ENCODE measurements at regions not wholly inside any gene's neighbourhood (a gene's known extent, or its start where the extent isn't known, plus 50 kb on each side); places are given as distances from the start of the nearest gene placed in this dataset.

DNA sequence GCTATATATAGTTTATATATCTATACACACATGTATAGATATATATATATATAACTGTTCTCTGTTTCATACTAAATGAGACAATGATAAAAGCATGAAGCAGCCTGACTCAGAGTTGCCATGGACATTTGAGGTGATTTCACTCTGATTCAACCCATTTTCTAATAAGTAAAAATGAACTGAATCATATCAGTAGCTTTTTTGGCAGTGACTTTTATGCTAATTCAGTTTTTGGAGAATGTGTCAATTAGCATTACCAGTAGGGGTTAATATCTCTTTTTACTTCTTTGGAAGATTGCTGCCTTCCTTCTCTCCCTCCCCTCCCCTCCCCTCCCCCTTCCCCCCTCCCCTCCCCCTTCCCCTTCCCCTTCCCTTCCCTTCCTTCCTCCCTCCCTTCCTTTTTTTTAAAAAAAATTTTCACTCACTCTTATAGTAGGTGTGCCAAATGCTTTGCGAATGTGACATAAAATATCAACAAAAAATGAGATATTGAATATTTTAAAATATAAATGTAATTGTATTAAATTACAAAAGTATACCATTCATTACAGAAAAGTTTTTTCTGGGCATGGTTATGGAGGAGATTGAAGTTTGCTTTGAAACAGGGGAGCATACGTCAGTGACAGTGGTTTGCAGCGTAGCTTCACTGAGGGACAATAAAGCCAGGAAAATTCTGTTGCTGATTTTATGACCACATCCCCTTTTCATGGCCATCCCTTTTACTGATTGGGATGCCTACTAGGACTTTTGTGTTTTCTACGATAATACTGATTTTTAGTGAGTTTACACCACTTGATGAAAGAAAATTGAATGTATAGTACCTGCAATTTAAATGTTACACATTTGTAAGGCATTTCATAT is 64.0 kb upstream of the KLF6 start:
- WGBS (ENCODE audit: insufficient coverage): no CpG with 5 or more reads among the region's 4 CpGs
- CTCF ChIA-PET: interaction anchor here (0.6 kb wide), 1 partner anchor 37 kb away, joined by 3 read pairs; no protein-coding TSS in a partner anchor
- DNase-seq: no peak

More for the DNA sequence above, 64.0 kb upstream of the KLF6 start:
- ATAC-seq (ENCODE audit: low read depth): no peak
- no peaks in the 10 kb centered on the region for H3K9me3 Mint-ChIP-seq (ENCODE audit: insufficient read depth)
- H3K36me3 ChIP-seq (replicated peaks in 1 of 2; ENCODE audit: control extremely low read depth in 1 of 2, control insufficient read depth in 1 of 2, extremely low read depth in 1 of 2, insufficient read depth in 2 of 2, low read length in 1 of 2): no peaks in the 10 kb centered on the region
- TF ChIP-seq, protein P1, sequence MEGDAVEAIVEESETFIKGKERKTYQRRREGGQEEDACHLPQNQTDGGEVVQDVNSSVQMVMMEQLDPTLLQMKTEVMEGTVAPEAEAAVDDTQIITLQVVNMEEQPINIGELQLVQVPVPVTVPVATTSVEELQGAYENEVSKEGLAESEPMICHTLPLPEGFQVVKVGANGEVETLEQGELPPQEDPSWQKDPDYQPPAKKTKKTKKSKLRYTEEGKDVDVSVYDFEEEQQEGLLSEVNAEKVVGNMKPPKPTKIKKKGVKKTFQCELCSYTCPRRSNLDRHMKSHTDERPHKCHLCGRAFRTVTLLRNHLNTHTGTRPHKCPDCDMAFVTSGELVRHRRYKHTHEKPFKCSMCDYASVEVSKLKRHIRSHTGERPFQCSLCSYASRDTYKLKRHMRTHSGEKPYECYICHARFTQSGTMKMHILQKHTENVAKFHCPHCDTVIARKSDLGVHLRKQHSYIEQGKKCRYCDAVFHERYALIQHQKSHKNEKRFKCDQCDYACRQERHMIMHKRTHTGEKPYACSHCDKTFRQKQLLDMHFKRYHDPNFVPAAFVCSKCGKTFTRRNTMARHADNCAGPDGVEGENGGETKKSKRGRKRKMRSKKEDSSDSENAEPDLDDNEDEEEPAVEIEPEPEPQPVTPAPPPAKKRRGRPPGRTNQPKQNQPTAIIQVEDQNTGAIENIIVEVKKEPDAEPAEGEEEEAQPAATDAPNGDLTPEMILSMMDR (IDR thresholded peaks at IDR 0.05): no peak
- TF ChIP-seq EZH2 (IDR thresholded peaks at IDR 0.05; ENCODE audit: borderline replicate concordance, insufficient read depth, low read depth, low read length, poor library complexity, severe bottlenecking): no peak
- no peak overlapping the region for H2AFZ ChIP-seq (ENCODE audit: insufficient read depth, low read depth, low read length, poor library complexity, severe bottlenecking)
- H3K27me3 ChIP-seq (replicated peaks in 1 of 4; ENCODE audit: control extremely low read depth in 1 of 4, control insufficient read depth in 3 of 4, insufficient read depth in 4 of 4, low read length in 3 of 4): no peaks in the 10 kb centered on the region
- H4K20me1 ChIP-seq (ENCODE audit: control insufficient read depth, insufficient read depth, low read length, poor library complexity, severe bottlenecking): no peaks in the 10 kb centered on the region
- POLR2A ChIA-PET: interaction anchor here (0.9 kb wide), 1 partner anchor 13 kb away, joined by 7 read pairs; no protein-coding TSS in a partner anchor
- no peaks in the 10 kb centered on the region for H3K9me3 ChIP-seq (ENCODE audit: control extremely low read depth in 1 of 3, control insufficient read depth in 2 of 3, insufficient read depth in 1 of 3, low read length in 2 of 3)
- no peak overlapping the region for H3K27ac ChIP-seq (ENCODE audit: low read length in 2 of 2)
- no peak overlapping the region for H3K27ac Mint-ChIP-seq
- H3K4me2 ChIP-seq (replicated peaks; ENCODE audit: low read depth, low read length, poor library complexity, severe bottlenecking): no peak overlapping the region
- H3K4me3 ChIP-seq (ENCODE audit: control extremely low read depth in 1 of 5, extremely low read depth in 1 of 5, insufficient read depth in 1 of 5, low read depth in 2 of 5, low read length in 4 of 5): no peak overlapping the region
- no peak overlapping the region for H3K9ac ChIP-seq (ENCODE audit: low read length)
- no peaks in the 10 kb centered on the region for H3K79me2 ChIP-seq (ENCODE audit: control insufficient read depth, insufficient read depth, low read length)
- no peak overlapping the region for H3K4me3 Mint-ChIP-seq
- H3K4me1 ChIP-seq (ENCODE audit: control insufficient read depth in 2 of 2, insufficient read depth in 2 of 2, low read length in 2 of 2): peaks cover 15 to 22% of the 10 kb centered on the region in 2 donors
- peaks cover 32% of the 10 kb centered on the region for H3K4me1 Mint-ChIP-seq
- no peaks in the 10 kb centered on the region for H3K27me3 Mint-ChIP-seq
- intact Hi-C loops (cut with micrococcal nuclease): no loop called here

Data from B cell (primary cell).